ENCODE measurements at regions not wholly inside any gene's neighbourhood (a gene's known extent, or its start where the extent isn't known, plus 50 kb on each side); places are given as distances from the start of the nearest gene placed in this dataset.
"Not testable (repeated sequence)": the region's sequence is repeated elsewhere in the genome, so short reads cannot be mapped to it uniquely, and the experiment has no call there.

DNA sequence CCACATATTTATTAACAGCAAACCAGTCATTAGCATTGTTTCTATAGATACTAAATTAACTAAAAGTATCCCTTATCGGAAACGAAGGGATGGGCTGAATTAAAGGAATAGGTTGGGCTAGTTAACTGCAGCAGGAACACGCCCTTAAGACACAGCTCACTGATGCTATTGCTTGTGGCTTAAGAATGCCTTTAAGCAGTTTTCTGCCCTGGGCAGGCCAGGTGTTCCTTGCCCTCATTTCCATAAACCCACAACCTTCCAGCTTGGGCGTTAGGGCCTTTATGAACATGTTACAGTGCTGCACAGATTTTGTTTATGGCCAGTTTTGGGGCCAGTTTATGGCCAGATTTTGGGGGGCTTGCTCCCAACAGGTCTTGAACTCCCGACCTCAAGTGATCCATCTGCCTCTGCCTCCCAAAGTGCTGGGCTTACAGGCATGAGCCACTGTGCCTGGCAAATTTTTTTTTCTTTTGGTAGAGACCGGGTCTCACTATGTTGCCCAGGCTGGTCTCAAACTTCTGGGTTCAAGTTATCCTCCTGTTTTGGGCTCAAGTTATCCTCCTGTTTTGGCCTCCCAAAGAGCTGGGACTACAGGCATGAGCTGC is 90.1 kb upstream of the GRIN2A start:
- DNase-seq (ENCODE audit: low read depth in 4 of 4, low spot score in 1 of 4): not testable (repeated sequence)

DNA sequence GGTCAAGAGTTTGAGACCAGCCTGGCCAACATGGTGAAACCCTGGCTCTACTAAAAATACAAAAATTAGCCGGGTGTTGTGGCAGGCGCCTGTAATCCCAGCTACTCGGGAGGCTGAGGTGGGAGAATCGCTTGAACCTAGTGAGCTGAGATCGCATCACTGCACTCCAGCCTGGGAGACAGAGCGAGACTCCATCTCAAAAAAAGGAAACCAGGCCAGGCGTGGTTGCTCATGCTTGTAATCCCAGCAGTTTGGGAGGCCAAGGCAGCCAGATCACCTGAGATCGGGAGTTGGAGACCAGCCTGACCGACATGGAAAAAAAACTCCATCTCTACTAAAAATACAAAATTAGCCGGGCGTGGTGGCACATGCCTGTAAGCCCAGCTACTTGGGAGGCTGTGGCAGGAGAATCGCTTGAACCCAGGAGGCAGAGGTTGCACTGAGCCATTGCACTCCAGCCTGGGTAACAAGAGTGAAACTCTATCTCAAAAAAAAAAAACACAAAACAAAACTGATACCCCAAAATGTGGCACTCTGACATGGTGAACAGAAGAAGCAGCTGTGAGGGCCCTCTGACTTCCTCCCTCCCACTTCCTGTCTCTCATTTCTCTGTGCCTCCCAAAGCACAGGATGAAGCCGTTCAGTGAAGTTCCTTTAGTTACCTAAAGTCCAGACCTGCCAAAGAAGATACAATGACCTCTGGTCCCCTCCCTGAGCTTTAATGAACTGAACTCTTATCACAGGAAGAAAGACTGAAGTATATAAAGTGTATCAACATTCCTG is 93.2 kb upstream of the GRIN2A start:
- DNase-seq (ENCODE audit: low read depth in 4 of 4, low spot score in 1 of 4): not testable (repeated sequence)

- DNase-seq (ENCODE audit: low read depth in 4 of 4, low spot score in 1 of 4): no peak
Observed at GRCh38 chr16:10277597-10277996, 95.4 kb upstream of the GRIN2A start.

GRCh38 chr16:10280262-10281170 is 98.3 kb upstream of the GRIN2A start:
- no peak for DNase-seq (ENCODE audit: low read depth in 4 of 4, low spot score in 1 of 4)

- no peak for DNase-seq (ENCODE audit: low read depth in 4 of 4, low spot score in 1 of 4)
Observed at GRCh38 chr16:10282367-10282766, 100.1 kb upstream of the GRIN2A start.

DNA sequence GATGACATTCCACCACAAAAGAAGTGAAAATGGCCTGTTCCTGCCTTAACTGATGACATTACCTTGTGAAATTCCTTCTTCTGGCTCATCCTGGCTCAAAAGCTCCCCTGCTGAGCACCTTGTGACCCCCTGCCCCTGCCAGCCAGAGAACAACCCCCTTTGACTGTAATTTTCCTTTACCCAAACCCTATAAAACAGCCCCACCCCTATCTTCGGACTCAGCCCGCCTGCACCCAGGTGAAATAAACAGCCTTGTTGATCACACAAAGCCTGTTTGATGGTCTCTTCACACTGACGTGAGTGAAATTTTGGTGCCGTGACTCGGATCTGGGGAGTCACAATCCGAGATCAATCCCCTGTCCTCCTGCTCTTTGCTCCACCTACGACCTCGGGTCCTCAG is 101.0 kb upstream of the GRIN2A start:
- DNase-seq (ENCODE audit: low read depth in 4 of 4, low spot score in 1 of 4): not testable (repeated sequence)

GRCh38 chr16:10290467-10291105 is 95.3 kb upstream of the ATF7IP2 start:
- not testable (repeated sequence) for DNase-seq (ENCODE audit: low read depth in 4 of 4, low spot score in 1 of 4)

DNA sequence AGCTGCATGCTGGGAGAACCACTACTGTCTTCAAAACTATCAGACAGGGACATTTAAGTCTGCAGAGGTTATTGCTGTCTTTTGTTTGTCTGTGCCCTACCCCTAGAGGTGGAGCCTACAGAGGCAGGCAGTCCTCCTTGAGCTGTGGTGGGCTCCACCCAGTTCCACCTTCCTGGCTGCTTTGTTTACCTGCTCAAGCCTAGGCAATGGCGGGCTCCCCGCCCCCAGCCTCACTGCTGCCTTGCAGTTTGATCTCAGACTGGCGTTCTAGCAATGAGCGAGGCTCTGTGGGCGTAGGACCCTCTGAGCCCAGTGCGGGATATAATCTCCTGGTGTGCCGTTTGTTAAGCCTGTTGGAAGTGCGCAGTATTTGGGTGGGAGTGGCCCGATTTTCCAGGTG is 93.7 kb upstream of the ATF7IP2 start:
- not testable (repeated sequence) for DNase-seq (ENCODE audit: low read depth in 4 of 4, low spot score in 1 of 4)

- DNase-seq (ENCODE audit: low read depth in 4 of 4, low spot score in 1 of 4): not testable (repeated sequence)
Observed at GRCh38 chr16:10292976-10293375, 92.9 kb upstream of the ATF7IP2 start.

- not testable (repeated sequence) for DNase-seq (ENCODE audit: low read depth in 4 of 4, low spot score in 1 of 4)
Observed at GRCh38 chr16:10294153-10294552, 91.7 kb upstream of the ATF7IP2 start.

GRCh38 chr16:10296956-10297340 is 88.9 kb upstream of the ATF7IP2 start:
- DNase-seq (ENCODE audit: low read depth in 4 of 4, low spot score in 1 of 4): no peak

DNA sequence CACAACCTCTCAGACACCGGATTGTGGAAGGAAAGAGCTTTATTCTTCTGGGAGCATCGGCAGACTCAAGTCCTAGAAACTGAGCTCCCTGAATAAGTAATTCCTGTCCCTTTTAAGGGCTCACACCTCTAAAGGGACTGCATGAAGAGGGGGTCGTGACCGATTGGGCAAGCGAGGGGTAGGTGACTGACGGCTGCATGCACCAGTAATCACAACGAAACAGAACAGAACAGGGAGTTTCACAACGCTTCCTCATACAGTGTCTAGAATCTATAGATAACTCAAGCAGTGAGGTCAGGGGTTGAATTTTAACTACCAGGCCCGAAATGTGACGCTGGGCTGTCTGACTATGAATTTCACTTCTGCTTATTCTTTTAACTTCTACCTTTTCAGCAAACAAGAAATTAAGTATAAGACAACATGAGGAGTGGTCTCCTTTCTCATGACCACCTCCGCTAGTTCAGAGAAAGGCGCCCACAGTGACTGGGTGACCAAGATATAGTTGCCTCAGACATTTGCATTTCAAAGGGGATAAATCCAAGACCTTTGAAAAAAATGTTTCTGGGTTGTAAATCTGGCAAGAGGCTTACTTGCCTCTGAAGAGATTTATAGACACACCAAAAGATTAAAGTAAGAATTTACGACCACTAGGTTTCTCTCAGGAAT is 88.4 kb upstream of the ATF7IP2 start:
- DNase-seq (ENCODE audit: low read depth in 4 of 4, low spot score in 1 of 4): no peak

DNA sequence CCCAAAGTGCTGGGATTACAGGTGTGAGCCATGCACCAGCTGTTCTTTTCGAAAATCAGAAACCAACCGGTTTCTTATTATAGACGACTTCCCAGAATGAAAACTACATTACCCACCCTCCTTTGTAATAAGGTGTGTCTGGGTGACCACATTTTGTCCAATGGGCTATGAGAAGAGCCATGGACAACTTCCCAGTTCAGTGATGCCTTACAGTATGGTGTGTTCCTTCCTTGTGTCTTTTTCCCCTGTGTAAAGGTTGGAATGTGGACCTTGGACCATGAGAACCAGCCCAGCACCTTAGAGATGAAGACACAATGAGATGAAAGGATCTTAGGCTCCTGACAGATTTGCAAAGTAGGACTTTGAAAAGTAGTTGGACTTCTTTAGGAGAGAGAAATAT is 85.0 kb upstream of the ATF7IP2 start:
- DNase-seq (ENCODE audit: low read depth in 4 of 4, low spot score in 1 of 4): no peak

DNA sequence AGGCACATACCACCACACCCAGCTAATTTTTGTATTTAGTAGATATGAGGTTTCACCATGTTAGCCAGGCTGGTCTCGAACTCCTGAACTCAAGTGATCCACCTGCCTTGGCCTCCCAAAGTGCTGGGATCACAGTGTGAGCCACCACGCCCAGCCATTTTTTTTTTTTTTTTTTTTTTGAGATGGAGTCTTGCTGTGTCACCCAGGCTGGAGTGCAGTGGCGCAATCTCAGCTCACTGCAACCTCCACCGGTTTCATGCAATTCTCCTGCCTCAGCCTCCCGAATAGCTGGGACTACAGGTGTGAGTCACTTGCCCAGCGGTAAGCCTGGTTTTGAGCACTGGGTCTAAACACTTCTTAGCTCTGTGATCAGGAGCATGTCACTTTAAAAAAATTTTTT is 84.3 kb upstream of the ATF7IP2 start:
- not testable (repeated sequence) for DNase-seq (ENCODE audit: low read depth in 4 of 4, low spot score in 1 of 4)

- no peak for DNase-seq (ENCODE audit: low read depth in 4 of 4, low spot score in 1 of 4)
Observed at GRCh38 chr16:10305912-10306311, 79.9 kb upstream of the ATF7IP2 start.

DNA sequence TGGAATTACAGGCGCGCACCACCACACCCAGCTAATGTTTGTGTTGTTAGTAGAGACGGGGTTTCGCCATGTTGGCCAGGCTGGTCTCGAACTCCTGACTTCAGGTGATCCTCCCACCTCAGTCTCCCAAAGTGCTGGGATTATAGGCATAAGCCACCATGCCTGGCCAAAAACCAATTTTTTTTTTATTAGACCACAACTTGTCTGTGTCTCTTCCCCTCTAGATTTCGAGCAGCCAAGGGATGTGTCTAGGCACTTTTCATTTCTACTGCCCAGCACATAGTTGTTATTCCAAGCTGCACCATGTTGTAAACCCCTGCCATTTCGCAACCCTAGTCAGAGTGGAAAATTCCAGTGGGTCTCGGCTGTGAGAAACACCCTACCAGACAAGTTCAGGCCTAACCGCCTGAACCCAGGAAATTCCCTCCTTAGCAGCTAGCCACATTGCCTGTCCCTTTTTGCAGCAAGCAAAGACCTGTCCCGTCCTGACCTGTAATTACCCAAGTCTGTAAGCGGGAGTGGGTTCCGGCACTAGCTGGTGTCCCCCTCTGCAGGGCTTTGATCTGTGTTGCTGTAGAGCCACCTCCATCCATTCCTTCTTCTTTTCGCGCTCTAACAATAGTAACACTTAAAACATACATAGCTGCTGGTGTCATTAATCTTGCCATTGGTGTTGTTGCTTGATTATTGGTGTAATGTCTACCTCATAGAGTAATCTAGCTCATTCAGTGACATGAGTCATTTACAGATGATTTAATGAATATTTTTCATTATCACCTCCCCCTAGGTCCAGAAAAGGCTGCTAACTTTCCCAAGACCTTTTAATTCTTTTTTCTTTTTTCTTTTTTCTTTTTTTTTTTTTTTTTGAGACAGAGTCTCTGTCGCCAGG is 77.3 kb upstream of the ATF7IP2 start:
- DNase-seq (ENCODE audit: low read depth in 4 of 4, low spot score in 1 of 4): no peak

DNA sequence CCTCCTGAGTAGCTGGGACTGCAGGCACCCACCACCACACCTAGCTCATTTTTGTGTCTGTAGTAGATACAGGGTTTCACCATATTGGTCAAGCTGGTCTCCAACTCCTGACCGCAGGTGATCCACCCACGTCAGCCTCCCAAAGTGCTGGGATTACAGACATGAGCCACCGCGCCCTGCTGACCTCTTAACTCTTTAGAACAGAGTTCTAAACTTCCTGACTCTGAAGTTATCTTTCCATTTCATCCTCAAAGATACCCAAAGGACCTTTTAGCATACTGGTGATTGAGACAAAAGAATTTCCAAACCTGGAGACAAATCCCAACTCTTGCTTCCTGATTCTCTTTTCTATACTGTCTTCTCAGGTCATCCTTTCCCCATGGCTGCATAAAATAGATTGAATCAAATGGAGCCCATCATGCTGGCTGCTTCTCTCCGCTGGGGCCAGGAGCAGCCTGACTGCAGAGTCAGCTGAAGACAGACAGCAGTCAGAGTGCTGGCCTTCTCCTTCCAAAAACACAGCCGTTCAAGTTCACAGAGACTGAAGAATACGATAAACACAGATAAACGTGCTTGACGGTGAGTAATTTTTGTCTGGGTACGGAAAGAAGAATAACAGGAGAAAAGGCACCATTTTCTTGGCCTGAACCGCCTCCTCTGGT is 76.5 kb upstream of the ATF7IP2 start:
- DNase-seq (ENCODE audit: low read depth in 4 of 4, low spot score in 1 of 4): no peak

DNA sequence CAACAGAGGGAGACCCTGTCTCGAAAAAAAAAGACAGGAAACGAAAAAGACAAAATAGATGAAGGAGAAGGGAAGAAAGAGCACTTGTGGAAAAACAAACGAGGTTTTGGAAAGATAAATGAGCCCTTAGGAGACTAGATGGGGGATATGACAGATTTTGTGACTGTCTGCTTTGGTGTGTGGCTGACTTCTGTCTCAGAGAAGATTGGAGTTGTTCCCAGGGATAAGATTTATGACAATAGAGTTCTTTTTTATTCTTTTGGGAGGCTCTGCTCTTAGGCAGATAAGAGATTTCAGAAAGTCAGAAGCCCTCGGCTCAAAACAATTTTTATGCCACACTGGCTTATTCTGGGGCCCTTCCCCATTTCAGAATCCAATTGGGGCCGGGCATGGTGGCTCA is 73.9 kb upstream of the ATF7IP2 start:
- no peak for DNase-seq (ENCODE audit: low read depth in 4 of 4, low spot score in 1 of 4)
